ENCODE measurements at regions not wholly inside any gene's neighbourhood (a gene's known extent, or its start where the extent isn't known, plus 50 kb on each side); places are given as distances from the start of the nearest gene placed in this dataset.

- peaks cover 0 to 2% (median 0%) of the 10 kb centered on the region in 3 donors for H3K9me3 ChIP-seq (ENCODE audit: control extremely low read depth in 1 of 3, control insufficient read depth in 2 of 3, insufficient read depth in 1 of 3, low read length in 2 of 3)
- TF ChIP-seq, protein P1, sequence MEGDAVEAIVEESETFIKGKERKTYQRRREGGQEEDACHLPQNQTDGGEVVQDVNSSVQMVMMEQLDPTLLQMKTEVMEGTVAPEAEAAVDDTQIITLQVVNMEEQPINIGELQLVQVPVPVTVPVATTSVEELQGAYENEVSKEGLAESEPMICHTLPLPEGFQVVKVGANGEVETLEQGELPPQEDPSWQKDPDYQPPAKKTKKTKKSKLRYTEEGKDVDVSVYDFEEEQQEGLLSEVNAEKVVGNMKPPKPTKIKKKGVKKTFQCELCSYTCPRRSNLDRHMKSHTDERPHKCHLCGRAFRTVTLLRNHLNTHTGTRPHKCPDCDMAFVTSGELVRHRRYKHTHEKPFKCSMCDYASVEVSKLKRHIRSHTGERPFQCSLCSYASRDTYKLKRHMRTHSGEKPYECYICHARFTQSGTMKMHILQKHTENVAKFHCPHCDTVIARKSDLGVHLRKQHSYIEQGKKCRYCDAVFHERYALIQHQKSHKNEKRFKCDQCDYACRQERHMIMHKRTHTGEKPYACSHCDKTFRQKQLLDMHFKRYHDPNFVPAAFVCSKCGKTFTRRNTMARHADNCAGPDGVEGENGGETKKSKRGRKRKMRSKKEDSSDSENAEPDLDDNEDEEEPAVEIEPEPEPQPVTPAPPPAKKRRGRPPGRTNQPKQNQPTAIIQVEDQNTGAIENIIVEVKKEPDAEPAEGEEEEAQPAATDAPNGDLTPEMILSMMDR (IDR thresholded peaks at IDR 0.05), result no peak
- no peak for TF ChIP-seq EZH2 (IDR thresholded peaks at IDR 0.05; ENCODE audit: borderline replicate concordance, insufficient read depth, low read depth, low read length, poor library complexity, severe bottlenecking)
- Mint-ChIP-seq H3K4me3 (no peak overlapping the region), H3K27ac (no peak overlapping the region), H3K4me1 (no peaks in the 10 kb centered on the region), H3K9me3 (ENCODE audit: insufficient read depth) (no peaks in the 10 kb centered on the region), H3K27me3 (no peaks in the 10 kb centered on the region)
- H3K27ac ChIP-seq (ENCODE audit: low read length in 2 of 2), result no peak overlapping the region
- H3K79me2 ChIP-seq (ENCODE audit: control insufficient read depth, insufficient read depth, low read length), result no peaks in the 10 kb centered on the region
- no peaks in the 10 kb centered on the region for H3K4me1 ChIP-seq (ENCODE audit: control insufficient read depth in 2 of 2, insufficient read depth in 2 of 2, low read length in 2 of 2)
- no peaks in the 10 kb centered on the region for H3K36me3 ChIP-seq (replicated peaks in 1 of 2; ENCODE audit: control extremely low read depth in 1 of 2, control insufficient read depth in 1 of 2, extremely low read depth in 1 of 2, insufficient read depth in 2 of 2, low read length in 1 of 2)
- ATAC-seq (ENCODE audit: low read depth), result no peak
- no peak overlapping the region for H2AFZ ChIP-seq (ENCODE audit: insufficient read depth, low read depth, low read length, poor library complexity, severe bottlenecking)
- H3K4me2 ChIP-seq (replicated peaks; ENCODE audit: low read depth, low read length, poor library complexity, severe bottlenecking), result no peak overlapping the region
- no peaks in the 10 kb centered on the region for H4K20me1 ChIP-seq (ENCODE audit: control insufficient read depth, insufficient read depth, low read length, poor library complexity, severe bottlenecking)
- ChIA-PET CTCF (no interaction called here), POLR2A (no interaction called here)
- intact Hi-C loops (cut with micrococcal nuclease), result no loop called here
- WGBS (ENCODE audit: insufficient coverage), result 48% methylated on average over 4 of the region's 4 CpGs
- DNase-seq, result no peak
- H3K4me3 ChIP-seq (ENCODE audit: control extremely low read depth in 1 of 5, extremely low read depth in 1 of 5, insufficient read depth in 1 of 5, low read depth in 2 of 5, low read length in 4 of 5), result no peak overlapping the region
- no peak overlapping the region for H3K9ac ChIP-seq (ENCODE audit: low read length)
- H3K27me3 ChIP-seq (replicated peaks in 1 of 4; ENCODE audit: control extremely low read depth in 1 of 4, control insufficient read depth in 3 of 4, insufficient read depth in 4 of 4, low read length in 3 of 4), result no peaks in the 10 kb centered on the region
Observed at GRCh38 chr1:177783051-177783450, 186.8 kb downstream of the SEC16B start.

- Histone ChIP-seq H3K4me1 (ENCODE audit: control insufficient read depth in 2 of 2, insufficient read depth in 2 of 2, low read length in 2 of 2) (no peaks in the 10 kb centered on the region), H3K9ac (ENCODE audit: low read length) (no peak overlapping the region), H3K27me3 (replicated peaks in 1 of 4; ENCODE audit: control extremely low read depth in 1 of 4, control insufficient read depth in 3 of 4, insufficient read depth in 4 of 4, low read length in 3 of 4) (no peaks in the 10 kb centered on the region), H3K27ac (ENCODE audit: low read length in 2 of 2) (no peak overlapping the region), H2AFZ (ENCODE audit: insufficient read depth, low read depth, low read length, poor library complexity, severe bottlenecking) (no peak overlapping the region), H3K4me2 (replicated peaks; ENCODE audit: low read depth, low read length, poor library complexity, severe bottlenecking) (no peak overlapping the region), H3K4me3 (ENCODE audit: control extremely low read depth in 1 of 5, extremely low read depth in 1 of 5, insufficient read depth in 1 of 5, low read depth in 2 of 5, low read length in 4 of 5) (no peak overlapping the region), H3K9me3 (ENCODE audit: control extremely low read depth in 1 of 3, control insufficient read depth in 2 of 3, insufficient read depth in 1 of 3, low read length in 2 of 3) (peaks cover 0 to 2% (median 0%) of the 10 kb centered on the region in 3 donors), H3K79me2 (ENCODE audit: control insufficient read depth, insufficient read depth, low read length) (no peaks in the 10 kb centered on the region), H4K20me1 (ENCODE audit: control insufficient read depth, insufficient read depth, low read length, poor library complexity, severe bottlenecking) (no peaks in the 10 kb centered on the region), H3K36me3 (replicated peaks in 1 of 2; ENCODE audit: control extremely low read depth in 1 of 2, control insufficient read depth in 1 of 2, extremely low read depth in 1 of 2, insufficient read depth in 2 of 2, low read length in 1 of 2) (no peaks in the 10 kb centered on the region)
- Mint-ChIP-seq H3K27ac (no peak overlapping the region), H3K9me3 (ENCODE audit: insufficient read depth) (no peaks in the 10 kb centered on the region), H3K4me1 (no peaks in the 10 kb centered on the region), H3K4me3 (no peak overlapping the region), H3K27me3 (no peaks in the 10 kb centered on the region)
- no CpG with 5 or more reads among the region's 5 CpGs for WGBS (ENCODE audit: insufficient coverage)
- POLR2A ChIA-PET, result no interaction called here
- TF ChIP-seq, protein P1 (IDR thresholded peaks at IDR 0.05), result no peak
- TF ChIP-seq EZH2 (IDR thresholded peaks at IDR 0.05; ENCODE audit: borderline replicate concordance, insufficient read depth, low read depth, low read length, poor library complexity, severe bottlenecking), result no peak
- CTCF ChIA-PET, result no interaction called here
- DNase-seq, result no peak
- ATAC-seq (ENCODE audit: low read depth), result no peak
- intact Hi-C loops (cut with micrococcal nuclease), result no loop called here
Observed at GRCh38 chr1:177780096-177780700, 189.7 kb downstream of the SEC16B start.

All from B cell (primary cell).